Stimulated activated CD4-positive, alpha-beta T cell treated with anti-CD3 and anti-CD28 coated beads, Interleukin-1b, Interleukin-23, amount 100 ng/mL, for 48 hours (primary cell): ENCODE measurements at regions not wholly inside any gene's neighbourhood (a gene's known extent, or its start where the extent isn't known, plus 50 kb on each side); places are given as distances from the start of the nearest gene placed in this dataset.
"Not testable (repeated sequence)": the region's sequence is repeated elsewhere in the genome, so short reads cannot be mapped to it uniquely, and the experiment has no call there.

ENCODE experiments used
- DNase-seq: peaks from one replicate; pipeline ENCODE4 v3.0.0-alpha.2; 2020

GRCh38 chr9:15032860-15033259, 122.6 kb upstream of the FREM1 start:
- DNase-seq: no peak

- DNase-seq: no peak
Measured at GRCh38 chr9:15021146-15021545, 110.9 kb upstream of the FREM1 start.

- DNase-seq: no peak
Measured at GRCh38 chr9:15018096-15018637, 107.9 kb upstream of the FREM1 start.

GRCh38 chr9:15010581-15010980, 100.4 kb upstream of the FREM1 start:
- no peak for DNase-seq

GRCh38 chr9:15007698-15008097, 97.5 kb upstream of the FREM1 start:
- no peak for DNase-seq

- DNase-seq: no peak
Measured at GRCh38 chr9:14994738-14995137, 84.5 kb upstream of the FREM1 start.

GRCh38 chr9:14993901-14994554, 83.8 kb upstream of the FREM1 start:
- DNase-seq: no peak

GRCh38 chr9:14993061-14993800, 83.0 kb upstream of the FREM1 start:
- DNase-seq: peak; percentile 56

GRCh38 chr9:14992516-14992915, 82.3 kb upstream of the FREM1 start:
- DNase-seq: no peak

- DNase-seq: no peak
Measured at GRCh38 chr9:14992081-14992480, 81.9 kb upstream of the FREM1 start.

GRCh38 chr9:14990647-14991046, 80.4 kb upstream of the FREM1 start:
- not testable (repeated sequence) for DNase-seq

- DNase-seq: no peak
Measured at GRCh38 chr9:14989811-14990210, 79.6 kb upstream of the FREM1 start.

- DNase-seq: not testable (repeated sequence)
Measured at GRCh38 chr9:14989336-14989735, 79.1 kb upstream of the FREM1 start.

- no peak for DNase-seq
Measured at GRCh38 chr9:14987858-14988257, 77.6 kb upstream of the FREM1 start.

GRCh38 chr9:14985419-14985818, 75.2 kb upstream of the FREM1 start:
- DNase-seq: no peak

- DNase-seq: no peak
Measured at GRCh38 chr9:14983599-14983998, 73.4 kb upstream of the FREM1 start.

- DNase-seq: no peak
Measured at GRCh38 chr9:14981291-14981950, 71.2 kb upstream of the FREM1 start.

- no peak for DNase-seq
Measured at GRCh38 chr9:14978022-14979000, 68.1 kb upstream of the FREM1 start.

- no peak for DNase-seq
Measured at GRCh38 chr9:14967450-14968321, 57.5 kb upstream of the FREM1 start.

GRCh38 chr9:14962193-14962882, 52.1 kb upstream of the FREM1 start:
- DNase-seq: no peak
